GM23338 (cell line): ENCODE measurements at regions not wholly inside any gene's neighbourhood (a gene's known extent, or its start where the extent isn't known, plus 50 kb on each side); places are given as distances from the start of the nearest gene placed in this dataset.

Experiments
- CTCF ChIP-seq, 2 experiments: fragments of 200-600 bp in 1 of 2; sonication (generic) in 1 of 2; conservative IDR thresholded peaks; 2 replicates each; pipeline versions ENCODE4 v1.5.1 to v1.6.1; 2016 to 2017; ENCODE audit warnings: antibody characterized with exemption in 2 of 2, low read depth in 2 of 2, mild to moderate bottlenecking in 2 of 2, moderate library complexity in 1 of 2
- POLR2AphosphoS5 ChIP-seq: IDR thresholded peaks from 2 replicates; pipeline ENCODE4 v1.6.1; 2016; ENCODE audit warnings: antibody characterized with exemption, low read depth
- REST ChIP-seq: IDR thresholded peaks from one replicate; pipeline ENCODE4 v1.6.1; 2018; ENCODE audit warnings: antibody characterized with exemption; ENCODE audit not compliant: unreplicated experiment

- TF ChIP-seq CTCF (conservative IDR thresholded peaks at IDR 0.05; ENCODE audit: low read depth in 2 of 2) (no peak), POLR2AphosphoS5 (no peak), REST (no peak)
Observed at GRCh38 chr6:103534814-103535213, 1324.9 kb downstream of the HACE1 start.
